ENCODE measurements at regions not wholly inside any gene's neighbourhood (a gene's known extent, or its start where the extent isn't known, plus 50 kb on each side); places are given as distances from the start of the nearest gene placed in this dataset.
"Not testable (repeated sequence)": the region's sequence is repeated elsewhere in the genome, so short reads cannot be mapped to it uniquely, and the experiment has no call there.

DNA sequence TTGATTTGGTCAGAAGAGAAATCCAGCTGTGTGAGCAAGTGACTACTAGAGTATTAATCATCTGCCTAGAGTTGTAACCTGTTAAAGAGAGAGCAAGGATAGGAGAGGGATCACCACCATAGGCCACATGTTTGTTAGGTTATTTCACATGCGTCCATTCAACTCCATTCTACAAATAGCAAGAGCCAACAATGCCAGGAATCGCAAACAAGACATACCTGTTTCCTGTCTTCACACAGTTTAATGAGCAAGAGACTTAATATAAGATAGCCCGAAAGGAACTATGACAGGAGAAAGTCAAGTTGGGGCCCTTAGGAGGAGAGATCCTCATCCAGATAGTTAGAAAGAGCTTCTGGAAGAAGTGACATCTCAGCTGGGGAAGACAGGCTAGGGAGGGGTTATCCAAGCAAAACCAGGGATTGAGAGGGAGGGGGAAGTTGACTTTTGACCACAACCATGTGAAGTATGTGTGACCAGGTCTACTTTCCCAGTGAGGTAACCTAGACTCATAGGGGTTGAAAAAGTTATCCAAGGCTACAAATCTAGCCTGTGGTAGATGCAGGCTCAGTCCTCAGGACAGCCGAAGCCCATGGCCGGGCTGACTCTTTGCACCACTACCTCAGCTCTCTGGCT is 147.4 kb downstream of the ALDH8A1 start:
- H3K27ac ChIP-seq: no peak overlapping the region
- intact Hi-C loops (cut with DNase I): no loop called here
- DNase-seq: no peak
- WGBS, 2 donors: 70 to 75% methylated on average over 5 of the region's 5 CpGs
- H3K36me3 ChIP-seq: no peaks in the 10 kb centered on the region
- H3K9me3 ChIP-seq: no peaks in the 10 kb centered on the region
- peaks cover 0 to 59% (median 0%) of the 10 kb centered on the region in 4 donors for H3K27me3 ChIP-seq
- no peak overlapping the region for H3K4me3 ChIP-seq
- H3K4me1 ChIP-seq: peaks cover 0 to 9% (median 0%) of the 10 kb centered on the region in 3 donors
- TF ChIP-seq, protein P1, sequence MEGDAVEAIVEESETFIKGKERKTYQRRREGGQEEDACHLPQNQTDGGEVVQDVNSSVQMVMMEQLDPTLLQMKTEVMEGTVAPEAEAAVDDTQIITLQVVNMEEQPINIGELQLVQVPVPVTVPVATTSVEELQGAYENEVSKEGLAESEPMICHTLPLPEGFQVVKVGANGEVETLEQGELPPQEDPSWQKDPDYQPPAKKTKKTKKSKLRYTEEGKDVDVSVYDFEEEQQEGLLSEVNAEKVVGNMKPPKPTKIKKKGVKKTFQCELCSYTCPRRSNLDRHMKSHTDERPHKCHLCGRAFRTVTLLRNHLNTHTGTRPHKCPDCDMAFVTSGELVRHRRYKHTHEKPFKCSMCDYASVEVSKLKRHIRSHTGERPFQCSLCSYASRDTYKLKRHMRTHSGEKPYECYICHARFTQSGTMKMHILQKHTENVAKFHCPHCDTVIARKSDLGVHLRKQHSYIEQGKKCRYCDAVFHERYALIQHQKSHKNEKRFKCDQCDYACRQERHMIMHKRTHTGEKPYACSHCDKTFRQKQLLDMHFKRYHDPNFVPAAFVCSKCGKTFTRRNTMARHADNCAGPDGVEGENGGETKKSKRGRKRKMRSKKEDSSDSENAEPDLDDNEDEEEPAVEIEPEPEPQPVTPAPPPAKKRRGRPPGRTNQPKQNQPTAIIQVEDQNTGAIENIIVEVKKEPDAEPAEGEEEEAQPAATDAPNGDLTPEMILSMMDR (IDR thresholded peaks at IDR 0.05): no peak
- TF ChIP-seq POLR2A (IDR thresholded peaks at IDR 0.05): no peak

DNA sequence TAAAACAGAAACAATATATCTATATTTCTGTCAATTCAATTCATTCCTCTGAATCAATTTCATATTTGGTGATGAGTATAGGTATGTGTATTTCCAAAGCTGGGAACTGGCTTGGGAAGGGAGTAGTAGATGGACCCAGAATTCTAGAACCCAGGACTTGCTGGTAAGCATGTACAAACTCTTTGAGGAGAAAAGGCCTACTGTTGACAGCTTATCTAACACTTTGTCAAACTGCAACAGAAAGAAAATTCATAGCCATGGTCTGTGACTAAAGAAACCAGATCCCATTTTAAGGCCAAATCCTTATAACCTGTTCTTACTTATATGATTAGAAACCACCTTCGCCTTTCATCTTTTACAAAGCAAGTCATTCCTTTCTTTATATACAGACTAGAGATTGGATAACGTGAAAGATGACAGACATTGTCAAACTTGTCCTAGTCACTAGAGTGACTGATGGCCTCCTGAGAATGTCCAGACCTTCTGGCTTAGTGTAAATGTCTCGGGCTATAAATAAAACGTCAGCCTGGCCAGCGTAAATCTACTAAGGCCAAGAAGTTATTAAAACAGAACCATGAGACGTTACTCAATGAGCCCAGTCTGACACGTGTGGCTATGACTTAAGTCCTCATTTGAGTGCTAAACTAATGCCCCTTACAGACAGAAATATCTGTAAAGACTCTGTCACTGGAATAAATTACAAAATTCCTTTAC is 152.3 kb downstream of the ALDH8A1 start:
- Histone ChIP-seq H3K27me3 (peaks cover 0 to 79% (median 0%) of the 10 kb centered on the region in 4 donors), H3K4me1 (peaks cover 0 to 16% (median 0%) of the 10 kb centered on the region in 3 donors), H3K27ac (no peak overlapping the region), H3K9me3 (peaks cover 0 to 13% (median 13%) of the 10 kb centered on the region in 3 donors), H3K36me3 (no peaks in the 10 kb centered on the region), H3K4me3 (no peak overlapping the region)
- TF ChIP-seq, protein P1 (IDR thresholded peaks at IDR 0.05): no peak
- TF ChIP-seq POLR2A (IDR thresholded peaks at IDR 0.05): no peak
- WGBS, 2 donors: 66 to 81% methylated on average over 7 of the region's 7 CpGs
- intact Hi-C loops (cut with DNase I): no loop called here
- no peak for DNase-seq

DNA sequence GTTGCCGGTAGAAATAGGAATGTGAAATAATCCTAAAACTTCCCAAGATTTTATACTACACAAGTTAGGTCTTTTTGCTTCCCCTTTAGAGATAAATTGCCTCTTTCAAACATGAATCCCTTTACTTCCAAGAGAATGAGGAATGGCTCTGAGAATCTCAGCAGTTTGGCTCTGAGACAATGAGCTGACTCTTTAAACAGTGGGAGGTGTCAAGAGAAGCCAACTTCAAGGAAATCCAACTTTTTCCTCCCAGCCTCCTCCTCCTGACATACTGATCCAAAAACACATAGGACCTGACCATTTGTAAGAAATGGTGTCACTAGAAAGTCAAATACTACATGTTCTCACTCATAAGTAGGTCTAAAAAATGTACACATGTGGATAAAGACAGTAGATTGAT is 154.2 kb downstream of the ALDH8A1 start:
- WGBS, 2 donors: 56 to 67% methylated on average over 1 of the region's 1 CpG
- H3K27ac ChIP-seq: no peak overlapping the region
- intact Hi-C loops (cut with DNase I): no loop called here
- H3K4me1 ChIP-seq: peaks cover 0 to 7% (median 0%) of the 10 kb centered on the region in 3 donors
- H3K4me3 ChIP-seq: no peak overlapping the region
- H3K27me3 ChIP-seq: peaks cover 0 to 96% (median 0%) of the 10 kb centered on the region in 4 donors
- no peak for DNase-seq
- H3K36me3 ChIP-seq: no peaks in the 10 kb centered on the region
- peaks cover 0 to 32% (median 26%) of the 10 kb centered on the region in 3 donors for H3K9me3 ChIP-seq
- no peak for TF ChIP-seq POLR2A (IDR thresholded peaks at IDR 0.05)
- TF ChIP-seq, protein P1 (IDR thresholded peaks at IDR 0.05): no peak

DNA sequence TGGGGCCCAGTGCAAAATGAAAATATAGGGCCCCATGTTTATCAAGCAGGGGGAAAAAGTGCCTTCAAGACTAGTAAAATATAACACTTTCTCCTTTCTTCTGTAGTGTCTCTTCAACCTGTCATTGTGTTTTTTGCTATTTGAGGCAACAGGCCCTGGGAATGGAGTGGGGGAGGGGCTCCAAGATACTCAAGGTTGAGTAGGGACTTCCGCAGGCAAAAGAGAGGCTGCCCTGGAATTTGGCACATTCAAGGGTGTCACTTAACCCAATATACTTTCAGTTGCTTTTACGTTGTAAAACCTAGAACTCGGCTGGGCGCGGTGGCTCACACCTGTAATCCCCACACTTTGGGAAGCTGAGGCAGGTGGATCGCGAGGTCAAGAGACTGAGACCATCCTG is 154.9 kb downstream of the ALDH8A1 start:
- no peak overlapping the region for H3K27ac ChIP-seq
- no peaks in the 10 kb centered on the region for H3K36me3 ChIP-seq
- intact Hi-C loops (cut with DNase I): no loop called here
- H3K4me1 ChIP-seq: peaks cover 0 to 7% (median 0%) of the 10 kb centered on the region in 3 donors
- H3K9me3 ChIP-seq: peaks cover 0 to 39% (median 27%) of the 10 kb centered on the region in 3 donors
- DNase-seq: no peak
- no peak overlapping the region for H3K4me3 ChIP-seq
- 94 to 98% methylated on average over 7 of the region's 7 CpGs for WGBS, 2 donors
- H3K27me3 ChIP-seq: peaks cover 0 to 96% (median 0%) of the 10 kb centered on the region in 4 donors
- no peak for TF ChIP-seq POLR2A (IDR thresholded peaks at IDR 0.05)
- TF ChIP-seq, protein P1 (IDR thresholded peaks at IDR 0.05): no peak

DNA sequence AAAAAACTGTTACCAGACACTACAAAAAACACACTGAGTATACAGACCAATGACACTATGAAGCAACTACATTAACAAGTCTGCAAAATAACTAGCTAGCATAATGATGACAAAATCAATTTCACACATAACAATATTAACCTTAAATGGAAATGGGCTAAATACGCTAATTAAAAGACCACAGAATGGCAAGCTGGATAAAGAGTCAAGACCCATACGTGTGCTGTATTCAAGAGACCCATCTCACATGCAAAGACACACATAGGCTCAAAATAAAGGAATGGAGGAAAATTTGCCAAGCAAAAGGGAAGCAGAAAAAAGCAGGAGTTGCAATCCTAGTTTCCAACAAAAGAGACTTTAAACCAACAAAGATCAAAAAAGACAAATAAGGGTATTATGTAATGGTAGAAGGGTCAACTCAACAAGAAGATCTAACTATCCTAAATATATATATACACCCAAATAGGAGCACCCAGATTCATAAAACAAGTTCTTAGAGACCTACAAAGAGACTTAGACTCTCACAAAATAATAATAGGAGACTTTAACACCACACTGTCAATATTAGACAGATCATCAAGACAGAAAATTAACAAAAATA is 158.6 kb downstream of the ALDH8A1 start:
- H3K27ac ChIP-seq; H3K36me3 ChIP-seq; DNase-seq; H3K4me3 ChIP-seq; intact Hi-C loops (cut with DNase I): not testable (repeated sequence)
- 94% methylated on average over 2 of the region's 2 CpGs for WGBS, 2 donors
- Histone ChIP-seq H3K27me3 (peaks cover 0 to 93% (median 5%) of the 10 kb centered on the region in 4 donors), H3K9me3 (peaks cover 0 to 42% (median 27%) of the 10 kb centered on the region in 3 donors), H3K4me1 (peaks cover 0 to 21% (median 0%) of the 10 kb centered on the region in 3 donors)
